GM06990 (cell line): ENCODE measurements at regions not wholly inside any gene's neighbourhood (a gene's known extent, or its start where the extent isn't known, plus 50 kb on each side); places are given as distances from the start of the nearest gene placed in this dataset.

ENCODE experiments used
- DNase-seq: peaks from one replicate; pipeline ENCODE4 v3.0.0-alpha.2; 2011; ENCODE audit not compliant: insufficient read length; ENCODE audit errors: extremely low read depth
- H3K27me3 ChIP-seq: replicated peaks from 2 replicates; pipeline ENCODE4 v1.6.0; 2011; ENCODE audit warnings: low read length; ENCODE audit not compliant: control insufficient read depth, insufficient read depth
- H3K36me3 ChIP-seq: 2 replicates; pipeline ENCODE4 v1.5.1; 2011; ENCODE audit warnings: low read length; ENCODE audit not compliant: control insufficient read depth, insufficient read depth
- H3K4me3 ChIP-seq: replicated peaks from 2 replicates; pipeline ENCODE4 v1.5.1; 2011; ENCODE audit warnings: low read depth, mild to moderate bottlenecking, control low read depth, low read length
- TF ChIP-seq, protein P1 (sequence below): IDR thresholded peaks from 2 replicates; pipeline ENCODE4 v1.5.1; 2011; ENCODE audit warnings: low read length, control low read depth, mild to moderate bottlenecking, inconsistent platforms; ENCODE audit not compliant: insufficient read depth, poor library complexity, severe bottlenecking

GRCh38 chr6:25053875-25054371 lies 118.2 kb upstream of the RIPOR2 start:
- DNase-seq: peak; percentile 43
- Histone ChIP-seq H3K27me3 (no peaks in the 10 kb centered on the region), H3K36me3 (no peaks in the 10 kb centered on the region), H3K4me3 (no peak overlapping the region)
- TF ChIP-seq, protein P1, sequence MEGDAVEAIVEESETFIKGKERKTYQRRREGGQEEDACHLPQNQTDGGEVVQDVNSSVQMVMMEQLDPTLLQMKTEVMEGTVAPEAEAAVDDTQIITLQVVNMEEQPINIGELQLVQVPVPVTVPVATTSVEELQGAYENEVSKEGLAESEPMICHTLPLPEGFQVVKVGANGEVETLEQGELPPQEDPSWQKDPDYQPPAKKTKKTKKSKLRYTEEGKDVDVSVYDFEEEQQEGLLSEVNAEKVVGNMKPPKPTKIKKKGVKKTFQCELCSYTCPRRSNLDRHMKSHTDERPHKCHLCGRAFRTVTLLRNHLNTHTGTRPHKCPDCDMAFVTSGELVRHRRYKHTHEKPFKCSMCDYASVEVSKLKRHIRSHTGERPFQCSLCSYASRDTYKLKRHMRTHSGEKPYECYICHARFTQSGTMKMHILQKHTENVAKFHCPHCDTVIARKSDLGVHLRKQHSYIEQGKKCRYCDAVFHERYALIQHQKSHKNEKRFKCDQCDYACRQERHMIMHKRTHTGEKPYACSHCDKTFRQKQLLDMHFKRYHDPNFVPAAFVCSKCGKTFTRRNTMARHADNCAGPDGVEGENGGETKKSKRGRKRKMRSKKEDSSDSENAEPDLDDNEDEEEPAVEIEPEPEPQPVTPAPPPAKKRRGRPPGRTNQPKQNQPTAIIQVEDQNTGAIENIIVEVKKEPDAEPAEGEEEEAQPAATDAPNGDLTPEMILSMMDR: peak; percentile 34

DNA sequence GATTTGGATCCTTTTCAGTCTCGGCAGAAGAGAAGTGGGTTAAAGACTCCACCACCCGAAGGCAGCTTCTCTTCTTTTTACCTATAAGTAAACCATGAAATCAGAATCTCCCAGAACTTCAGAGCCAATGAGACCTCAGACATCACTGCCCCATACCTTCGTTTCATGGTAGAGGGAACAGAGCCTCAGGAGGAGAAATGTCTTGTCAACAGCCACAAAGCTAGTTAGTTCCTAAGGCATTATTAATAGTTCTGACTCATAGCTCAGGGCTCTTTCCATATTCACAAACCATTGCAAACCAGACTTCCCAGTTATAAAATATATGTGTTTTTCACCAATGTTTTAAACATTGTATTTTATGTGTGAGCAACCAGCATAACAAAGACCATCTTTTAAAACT lies 118.7 kb upstream of the RIPOR2 start:
- TF ChIP-seq, protein P1: no peak
- Histone ChIP-seq H3K36me3 (no peaks in the 10 kb centered on the region), H3K4me3 (no peak overlapping the region), H3K27me3 (no peaks in the 10 kb centered on the region)
- no peak for DNase-seq

DNA sequence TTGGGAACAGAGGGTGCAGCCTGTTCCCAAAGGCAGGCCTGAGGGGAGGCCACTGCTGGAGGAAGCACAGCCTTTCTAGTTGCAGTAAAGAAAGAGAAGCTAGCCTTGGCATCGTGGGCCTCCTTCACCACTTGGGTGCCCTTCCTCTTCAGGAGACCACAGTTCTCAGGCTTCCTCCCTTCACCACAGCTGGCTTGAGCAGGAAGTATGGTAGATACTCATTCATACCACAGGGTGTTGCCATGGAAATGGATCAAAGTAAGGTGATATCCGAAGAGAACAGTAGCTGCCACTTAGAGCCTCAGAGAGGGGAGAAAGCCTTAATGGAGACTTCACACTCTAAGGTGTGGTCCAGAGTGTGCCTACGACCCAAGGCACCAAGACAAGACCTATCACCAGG lies 120.4 kb upstream of the RIPOR2 start:
- Histone ChIP-seq H3K27me3 (no peaks in the 10 kb centered on the region), H3K36me3 (no peaks in the 10 kb centered on the region), H3K4me3 (no peak overlapping the region)
- DNase-seq: peak; percentile 54
- TF ChIP-seq, protein P1: no peak

GRCh38 chr6:25057111-25057905 lies 121.5 kb upstream of the RIPOR2 start:
- no peak for DNase-seq
- TF ChIP-seq, protein P1: no peak
- no peaks in the 10 kb centered on the region for H3K36me3 ChIP-seq
- H3K27me3 ChIP-seq: no peaks in the 10 kb centered on the region
- no peak overlapping the region for H3K4me3 ChIP-seq

DNA sequence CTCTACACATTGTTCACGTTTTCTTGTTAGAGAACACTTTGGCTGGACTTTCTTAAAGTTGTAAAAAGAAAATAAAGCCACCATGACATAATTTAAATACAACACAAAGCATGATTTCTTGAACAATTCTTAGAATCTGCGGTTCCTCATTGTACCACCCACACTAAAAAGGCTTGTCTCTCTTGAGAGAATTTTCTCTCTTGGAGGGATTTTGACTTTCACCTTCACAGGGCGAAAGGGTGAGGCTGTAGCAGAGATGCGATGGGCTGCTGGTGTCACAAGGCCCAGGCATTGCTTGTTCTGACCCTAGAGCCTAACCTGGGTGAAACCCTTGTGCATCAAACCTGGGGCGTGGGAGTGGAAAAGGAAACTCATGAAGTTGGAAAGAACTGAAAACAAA lies 122.7 kb upstream of the RIPOR2 start:
- TF ChIP-seq, protein P1: no peak
- H3K36me3 ChIP-seq: no peaks in the 10 kb centered on the region
- no peak overlapping the region for H3K4me3 ChIP-seq
- no peaks in the 10 kb centered on the region for H3K27me3 ChIP-seq
- no peak for DNase-seq
